ENCODE measurements at regions not wholly inside any gene's neighbourhood (a gene's known extent, or its start where the extent isn't known, plus 50 kb on each side); places are given as distances from the start of the nearest gene placed in this dataset.
"Not testable (repeated sequence)": the region's sequence is repeated elsewhere in the genome, so short reads cannot be mapped to it uniquely, and the experiment has no call there.

DNA sequence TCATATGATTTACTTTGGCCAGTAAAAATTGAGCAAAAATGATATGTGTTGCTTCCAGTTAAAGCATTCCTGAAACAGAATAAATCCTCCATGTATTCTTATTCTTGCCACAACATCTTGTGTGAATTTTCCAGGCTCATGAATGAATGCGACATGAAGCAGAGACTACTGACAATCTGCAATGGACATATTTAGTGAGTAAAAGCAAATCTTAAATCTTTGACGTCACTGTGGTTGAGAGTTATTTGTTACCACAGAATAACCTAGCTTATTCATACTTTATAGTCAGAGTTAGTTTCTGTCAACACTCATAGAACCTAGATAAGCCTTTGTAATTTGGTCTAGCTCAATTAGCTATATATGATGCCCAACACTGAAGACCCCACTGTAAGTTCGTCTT, 1443.1 kb downstream of the PCDH9 start:
- peaks cover 4% of the 10 kb centered on the region for H3K4me1 ChIP-seq (ENCODE audit: control insufficient read depth, insufficient read depth, low read length, unreplicated experiment)
- no peaks in the 10 kb centered on the region for H3K36me3 ChIP-seq (ENCODE audit: insufficient read depth, low read length)
- no peak overlapping the region for H3K27ac ChIP-seq (ENCODE audit: low read depth, low read length)

DNA sequence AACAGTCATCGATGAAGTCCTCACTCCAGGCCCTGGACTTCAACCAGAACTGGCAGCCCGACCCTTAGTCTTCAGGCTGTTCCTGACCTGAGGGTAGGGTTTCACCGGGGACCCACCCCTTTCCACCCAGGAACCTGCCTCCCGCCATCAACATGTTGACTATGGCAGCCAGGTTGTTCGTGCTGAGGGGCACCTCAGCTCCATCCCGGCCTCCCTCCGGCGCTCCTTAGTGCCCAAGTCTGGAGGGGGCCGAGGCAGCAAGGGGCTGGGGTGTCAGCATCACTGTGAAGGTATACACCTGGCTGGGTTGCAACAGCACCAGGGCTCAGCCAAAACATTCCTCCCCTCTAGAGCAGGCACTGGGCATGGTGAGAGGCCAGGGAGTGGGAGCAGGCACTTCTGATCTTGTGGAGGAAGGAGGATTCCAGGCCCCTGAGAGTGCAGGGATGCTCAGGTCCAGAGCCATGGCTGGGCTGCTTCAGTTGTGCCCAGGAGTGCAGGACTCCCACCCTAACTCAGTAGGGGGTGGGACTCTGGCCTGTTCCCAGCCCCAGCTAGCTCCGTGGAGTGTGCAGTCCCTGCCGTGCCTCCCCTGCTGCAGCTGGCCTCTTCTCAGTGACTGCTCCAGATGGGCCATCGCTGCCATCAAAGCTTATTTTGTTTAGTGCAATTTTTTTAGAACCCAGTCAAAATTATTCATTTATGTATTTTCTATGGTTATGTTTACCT, 1445.9 kb downstream of the PCDH9 start:
- no peaks in the 10 kb centered on the region for H3K79me2 ChIP-seq (ENCODE audit: control insufficient read depth, insufficient read depth, low read length, unreplicated experiment)
- no peaks in the 10 kb centered on the region for H3K36me3 ChIP-seq (ENCODE audit: insufficient read depth, low read length)
- no peaks in the 10 kb centered on the region for H3K27me3 ChIP-seq (ENCODE audit: insufficient read depth, low read length)
- H3K4me1 ChIP-seq (ENCODE audit: control insufficient read depth, insufficient read depth, low read length, unreplicated experiment): no peaks in the 10 kb centered on the region
- H3K4me3 ChIP-seq (ENCODE audit: low read depth, low read length): no peak overlapping the region
- no peak overlapping the region for H2AFZ ChIP-seq (ENCODE audit: low read length, unreplicated experiment)
- H3K27ac ChIP-seq (ENCODE audit: low read depth, low read length): no peak overlapping the region

More for the DNA sequence above, 1443.1 kb downstream of the PCDH9 start:
- Histone ChIP-seq H3K79me2 (ENCODE audit: control insufficient read depth, insufficient read depth, low read length, unreplicated experiment) (no peaks in the 10 kb centered on the region), H2AFZ (ENCODE audit: low read length, unreplicated experiment) (no peak overlapping the region), H3K4me3 (ENCODE audit: low read depth, low read length) (no peak overlapping the region), H3K27me3 (ENCODE audit: insufficient read depth, low read length) (no peaks in the 10 kb centered on the region)

DNA sequence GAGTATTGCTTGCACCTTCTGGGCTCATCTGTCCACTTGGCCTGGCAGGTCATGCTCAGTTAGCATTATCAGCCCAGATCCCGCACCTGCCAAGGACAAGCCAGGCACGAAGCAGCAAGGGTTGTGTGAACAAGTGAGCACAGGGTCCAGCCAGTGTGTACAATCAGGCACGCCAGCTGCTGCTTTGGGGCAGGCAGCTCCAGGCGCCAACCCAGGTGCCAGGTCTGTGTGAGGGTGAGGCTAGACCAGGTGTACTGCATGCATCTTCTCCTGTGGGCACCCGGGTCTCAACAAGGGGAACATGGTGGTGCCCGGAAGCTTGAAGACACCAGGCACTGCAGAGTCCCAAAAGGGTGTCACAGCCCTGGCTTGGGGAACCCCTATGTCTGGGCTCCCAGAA, 1446.8 kb downstream of the PCDH9 start:
- H3K79me2 ChIP-seq (ENCODE audit: control insufficient read depth, insufficient read depth, low read length, unreplicated experiment): no peaks in the 10 kb centered on the region
- H3K4me3 ChIP-seq (ENCODE audit: low read depth, low read length): no peak overlapping the region
- H3K27me3 ChIP-seq (ENCODE audit: insufficient read depth, low read length): no peaks in the 10 kb centered on the region
- H3K36me3 ChIP-seq (ENCODE audit: insufficient read depth, low read length): no peaks in the 10 kb centered on the region
- no peak overlapping the region for H2AFZ ChIP-seq (ENCODE audit: low read length, unreplicated experiment)
- H3K4me1 ChIP-seq (ENCODE audit: control insufficient read depth, insufficient read depth, low read length, unreplicated experiment): no peaks in the 10 kb centered on the region
- H3K27ac ChIP-seq (ENCODE audit: low read depth, low read length): no peak overlapping the region

DNA sequence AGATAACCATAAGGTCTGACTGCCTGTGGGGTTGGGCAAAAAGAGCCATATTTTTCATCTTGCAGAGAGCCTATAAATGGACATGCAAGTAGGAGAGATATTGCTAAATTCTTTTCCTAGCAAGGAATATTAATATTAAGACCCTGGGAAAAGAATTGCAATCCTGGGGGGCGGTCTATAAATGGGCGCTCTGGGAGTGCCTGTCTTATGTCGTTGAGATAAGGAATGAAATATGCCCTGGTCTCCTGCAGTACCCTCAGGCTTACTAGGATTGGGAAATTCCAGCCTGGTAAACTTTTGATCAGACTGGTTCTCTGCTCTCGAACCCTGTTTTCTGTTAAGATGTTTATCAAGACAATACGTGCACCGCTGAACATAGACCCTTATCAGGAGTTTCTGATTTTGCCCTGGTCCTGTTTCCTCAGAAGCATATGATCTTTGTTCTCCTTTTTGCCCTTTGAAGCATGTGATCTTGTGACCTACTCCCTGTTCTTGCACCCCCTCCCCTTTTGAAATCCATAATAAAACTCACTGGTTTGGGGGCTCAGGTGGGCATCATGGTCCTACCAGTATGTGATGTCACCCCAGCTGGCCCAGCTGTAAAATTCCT, 1458.3 kb downstream of the PCDH9 start:
- H3K79me2 ChIP-seq (ENCODE audit: control insufficient read depth, insufficient read depth, low read length, unreplicated experiment); H3K27me3 ChIP-seq (ENCODE audit: insufficient read depth, low read length); H3K4me3 ChIP-seq (ENCODE audit: low read depth, low read length): not testable (repeated sequence)

DNA sequence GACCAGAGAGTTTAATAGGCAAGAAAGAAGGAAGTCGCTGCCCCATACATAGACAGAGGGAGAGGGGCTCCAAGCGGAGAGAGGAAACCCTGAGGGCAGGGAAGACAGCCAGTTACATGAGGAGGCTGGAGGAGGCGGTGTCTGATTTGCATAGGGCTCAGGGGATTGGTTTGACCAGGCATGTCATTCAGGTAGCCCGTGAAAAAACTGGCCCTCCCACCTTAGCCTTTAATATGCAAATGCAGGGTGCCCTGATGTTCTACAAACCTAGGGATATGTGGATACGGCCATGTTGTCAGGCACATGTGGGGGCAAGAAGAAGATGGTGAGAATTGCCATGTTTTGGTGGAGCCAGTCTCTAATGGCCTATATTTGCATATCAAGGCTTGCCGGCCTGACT, 1461.6 kb downstream of the PCDH9 start:
- Histone ChIP-seq H2AFZ (ENCODE audit: low read length, unreplicated experiment) (no peak overlapping the region), H3K27ac (ENCODE audit: low read depth, low read length) (no peak overlapping the region), H3K27me3 (ENCODE audit: insufficient read depth, low read length) (no peaks in the 10 kb centered on the region), H3K4me1 (ENCODE audit: control insufficient read depth, insufficient read depth, low read length, unreplicated experiment) (no peaks in the 10 kb centered on the region), H3K4me3 (ENCODE audit: low read depth, low read length) (no peak overlapping the region), H3K79me2 (ENCODE audit: control insufficient read depth, insufficient read depth, low read length, unreplicated experiment) (no peaks in the 10 kb centered on the region), H3K36me3 (ENCODE audit: insufficient read depth, low read length) (no peaks in the 10 kb centered on the region)

More for the DNA sequence above, 1458.3 kb downstream of the PCDH9 start:
- not testable (repeated sequence) for H3K4me1 ChIP-seq (ENCODE audit: control insufficient read depth, insufficient read depth, low read length, unreplicated experiment); H3K27ac ChIP-seq (ENCODE audit: low read depth, low read length); H3K36me3 ChIP-seq (ENCODE audit: insufficient read depth, low read length); H2AFZ ChIP-seq (ENCODE audit: low read length, unreplicated experiment)

DNA sequence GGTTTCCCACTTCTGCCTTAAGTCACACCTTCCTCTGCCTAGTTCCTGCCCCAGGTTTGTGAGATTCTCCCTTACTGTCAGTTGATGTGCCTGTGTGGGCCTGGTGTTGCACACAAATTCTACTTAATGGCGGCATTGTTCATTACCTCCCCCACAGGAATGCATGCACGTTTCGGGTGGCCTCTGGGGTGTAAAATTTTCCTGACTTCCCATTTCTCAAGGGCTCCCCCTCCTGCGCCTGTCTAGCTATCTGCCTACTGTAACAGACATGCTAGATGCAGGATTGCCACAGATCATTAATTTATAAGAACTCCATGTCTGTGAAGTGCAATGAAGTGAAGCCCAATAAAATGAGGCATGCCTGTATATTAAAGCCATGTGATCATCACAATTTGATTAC, 1466.3 kb downstream of the PCDH9 start:
- H3K4me3 ChIP-seq (ENCODE audit: low read depth, low read length): no peak overlapping the region
- no peaks in the 10 kb centered on the region for H3K36me3 ChIP-seq (ENCODE audit: insufficient read depth, low read length)
- H3K27me3 ChIP-seq (ENCODE audit: insufficient read depth, low read length): no peaks in the 10 kb centered on the region
- no peaks in the 10 kb centered on the region for H3K79me2 ChIP-seq (ENCODE audit: control insufficient read depth, insufficient read depth, low read length, unreplicated experiment)
- no peak overlapping the region for H2AFZ ChIP-seq (ENCODE audit: low read length, unreplicated experiment)
- H3K4me1 ChIP-seq (ENCODE audit: control insufficient read depth, insufficient read depth, low read length, unreplicated experiment): no peaks in the 10 kb centered on the region
- no peak overlapping the region for H3K27ac ChIP-seq (ENCODE audit: low read depth, low read length)

DNA sequence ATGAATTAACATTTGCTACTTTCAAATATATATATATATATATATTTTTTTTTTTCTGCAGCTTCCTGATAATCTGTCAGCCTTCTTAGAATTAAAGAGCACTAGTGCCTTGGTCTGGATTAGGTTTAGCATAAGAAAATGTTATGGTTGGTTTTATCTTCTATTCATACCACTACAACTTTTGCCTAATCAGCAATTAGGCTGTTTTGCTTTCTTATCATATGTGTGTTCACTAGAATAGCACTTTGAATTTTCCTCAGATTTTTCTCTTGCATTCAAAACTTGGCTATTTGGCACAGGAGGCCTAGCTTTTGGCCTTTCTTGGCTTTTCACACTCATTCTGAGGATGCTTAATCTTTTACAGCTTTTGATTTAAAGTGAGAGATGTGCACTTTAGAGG, 1468.1 kb downstream of the PCDH9 start:
- Histone ChIP-seq H3K27me3 (ENCODE audit: insufficient read depth, low read length) (no peaks in the 10 kb centered on the region), H3K79me2 (ENCODE audit: control insufficient read depth, insufficient read depth, low read length, unreplicated experiment) (no peaks in the 10 kb centered on the region), H2AFZ (ENCODE audit: low read length, unreplicated experiment) (no peak overlapping the region), H3K36me3 (ENCODE audit: insufficient read depth, low read length) (no peaks in the 10 kb centered on the region), H3K27ac (ENCODE audit: low read depth, low read length) (no peak overlapping the region), H3K4me3 (ENCODE audit: low read depth, low read length) (no peak overlapping the region), H3K4me1 (ENCODE audit: control insufficient read depth, insufficient read depth, low read length, unreplicated experiment) (no peaks in the 10 kb centered on the region)

DNA sequence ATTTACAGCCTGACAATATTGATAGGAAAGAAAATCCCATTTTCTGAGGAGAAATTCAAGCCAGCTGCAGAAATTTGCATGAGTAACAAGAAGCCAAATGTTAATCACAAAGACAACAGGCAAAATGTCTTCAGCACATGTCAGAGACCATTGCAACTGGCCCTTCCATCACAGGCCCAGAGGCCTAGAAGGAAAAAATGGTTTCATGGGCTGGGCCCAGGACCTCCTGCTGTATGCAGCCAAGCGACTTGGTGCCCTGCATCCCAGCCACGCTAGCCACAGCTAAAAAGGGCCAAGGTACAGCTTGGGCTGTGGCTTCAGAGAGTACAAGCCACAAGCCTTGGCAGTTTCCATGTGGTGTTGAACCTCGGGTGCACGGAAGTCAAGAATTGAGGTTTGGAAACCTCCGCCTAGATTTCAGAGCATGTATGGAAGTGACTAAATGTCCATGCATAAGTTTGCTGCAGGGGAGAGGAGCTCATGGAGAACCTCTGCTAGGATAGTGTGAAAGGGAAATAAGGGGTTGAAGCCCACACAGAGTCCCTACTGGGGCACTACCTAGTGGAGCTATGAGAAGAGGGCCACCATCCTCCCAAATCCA, 1474.0 kb downstream of the PCDH9 start:
- Histone ChIP-seq H2AFZ (ENCODE audit: low read length, unreplicated experiment) (no peak overlapping the region), H3K4me1 (ENCODE audit: control insufficient read depth, insufficient read depth, low read length, unreplicated experiment) (no peaks in the 10 kb centered on the region), H3K4me3 (ENCODE audit: low read depth, low read length) (no peak overlapping the region), H3K27ac (ENCODE audit: low read depth, low read length) (no peak overlapping the region), H3K79me2 (ENCODE audit: control insufficient read depth, insufficient read depth, low read length, unreplicated experiment) (no peaks in the 10 kb centered on the region), H3K36me3 (ENCODE audit: insufficient read depth, low read length) (no peaks in the 10 kb centered on the region), H3K27me3 (ENCODE audit: insufficient read depth, low read length) (no peaks in the 10 kb centered on the region)

DNA sequence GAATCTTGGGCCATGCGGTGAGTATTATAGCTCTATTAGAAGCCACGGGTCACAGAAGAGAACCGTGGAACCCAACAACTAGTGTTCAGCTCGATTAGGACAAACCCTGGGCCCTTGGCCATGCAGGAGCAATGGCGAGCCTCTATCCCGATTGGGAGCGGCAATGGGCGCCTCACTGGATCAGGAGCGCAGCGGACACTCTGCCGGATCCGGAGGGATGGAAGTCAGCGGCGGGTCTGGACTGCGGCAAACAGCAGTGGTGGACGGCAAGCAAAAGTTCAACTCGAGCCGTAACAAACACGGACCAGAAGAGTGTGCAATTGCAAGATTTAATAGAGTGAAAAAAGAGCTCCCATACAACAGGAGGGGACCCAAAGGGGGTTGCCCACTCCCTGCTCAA, 1481.9 kb downstream of the PCDH9 start:
- Histone ChIP-seq H3K27ac (ENCODE audit: low read depth, low read length) (no peak overlapping the region), H3K27me3 (ENCODE audit: insufficient read depth, low read length) (no peaks in the 10 kb centered on the region), H3K36me3 (ENCODE audit: insufficient read depth, low read length) (no peaks in the 10 kb centered on the region), H3K4me1 (ENCODE audit: control insufficient read depth, insufficient read depth, low read length, unreplicated experiment) (no peaks in the 10 kb centered on the region), H3K79me2 (ENCODE audit: control insufficient read depth, insufficient read depth, low read length, unreplicated experiment) (no peaks in the 10 kb centered on the region), H2AFZ (ENCODE audit: low read length, unreplicated experiment) (no peak overlapping the region), H3K4me3 (ENCODE audit: low read depth, low read length) (no peak overlapping the region)

DNA sequence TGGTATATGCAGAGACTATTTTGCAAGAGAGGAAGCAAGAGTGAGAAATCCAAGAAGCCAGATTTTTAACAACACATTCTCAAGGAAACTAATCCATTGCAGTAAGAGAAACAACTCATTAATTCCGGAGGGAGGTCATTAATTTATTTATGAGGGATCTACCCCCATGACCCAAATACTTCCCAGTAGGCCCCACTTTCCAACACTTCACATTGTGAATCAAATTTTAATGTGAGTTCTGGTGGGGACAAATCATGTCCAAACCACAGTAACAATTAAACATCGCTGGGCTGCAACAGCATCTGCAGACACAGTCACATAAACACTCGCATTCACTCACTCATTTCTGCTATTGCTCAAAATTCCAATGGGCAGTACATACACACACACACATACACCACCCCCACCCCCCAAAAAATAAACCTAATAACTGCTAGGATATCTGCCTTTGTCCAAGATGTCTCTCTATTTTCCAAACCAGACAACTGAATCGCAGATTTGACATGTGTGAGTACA, 1483.7 kb downstream of the PCDH9 start:
- Histone ChIP-seq H2AFZ (ENCODE audit: low read length, unreplicated experiment) (no peak overlapping the region), H3K27ac (ENCODE audit: low read depth, low read length) (no peak overlapping the region), H3K36me3 (ENCODE audit: insufficient read depth, low read length) (no peaks in the 10 kb centered on the region), H3K4me1 (ENCODE audit: control insufficient read depth, insufficient read depth, low read length, unreplicated experiment) (no peaks in the 10 kb centered on the region), H3K4me3 (ENCODE audit: low read depth, low read length) (no peak overlapping the region), H3K27me3 (ENCODE audit: insufficient read depth, low read length) (no peaks in the 10 kb centered on the region), H3K79me2 (ENCODE audit: control insufficient read depth, insufficient read depth, low read length, unreplicated experiment) (no peaks in the 10 kb centered on the region)

DNA sequence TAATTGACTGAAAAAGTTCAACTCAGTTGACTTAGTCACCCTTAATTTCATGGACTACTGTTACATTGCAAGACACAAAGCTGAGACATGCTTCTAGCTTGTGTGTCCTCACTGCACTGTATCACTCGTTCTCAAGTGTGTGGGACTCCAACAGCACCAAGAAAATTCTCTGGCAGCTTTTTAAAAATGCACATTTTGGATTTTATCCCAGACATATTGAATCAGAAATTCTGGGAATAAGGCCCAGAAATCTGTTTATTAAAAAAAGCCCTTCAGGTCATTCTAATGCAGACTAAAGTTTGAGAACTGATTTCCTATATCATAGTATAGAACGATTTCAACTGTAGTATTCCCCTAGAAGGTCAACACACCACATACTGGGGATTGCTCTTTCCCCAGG, 1485.3 kb downstream of the PCDH9 start:
- Histone ChIP-seq H3K4me3 (ENCODE audit: low read depth, low read length) (no peak overlapping the region), H3K36me3 (ENCODE audit: insufficient read depth, low read length) (no peaks in the 10 kb centered on the region), H3K4me1 (ENCODE audit: control insufficient read depth, insufficient read depth, low read length, unreplicated experiment) (no peaks in the 10 kb centered on the region), H2AFZ (ENCODE audit: low read length, unreplicated experiment) (peak overlapping the region; percentile 11), H3K27me3 (ENCODE audit: insufficient read depth, low read length) (no peaks in the 10 kb centered on the region), H3K27ac (ENCODE audit: low read depth, low read length) (no peak overlapping the region), H3K79me2 (ENCODE audit: control insufficient read depth, insufficient read depth, low read length, unreplicated experiment) (no peaks in the 10 kb centered on the region)

Measured in ACC112 (cell line).